Gastroesophageal sphincter (tissue), 4 donors: ENCODE measurements at regions not wholly inside any gene's neighbourhood (a gene's known extent, or its start where the extent isn't known, plus 50 kb on each side); places are given as distances from the start of the nearest gene placed in this dataset.

ENCODE experiments used
- ATAC-seq: fragments of 150-250 bp; one replicate; pipeline ENCODE4 v1.9.1; 2016; ENCODE audit warnings: mild to moderate bottlenecking, moderate library complexity
- H3K27ac ChIP-seq, 4 donors: fragments of 200-600 bp; sonication (generic) in 3 of 4; 1 replicate in 3 of 4; 2 replicates in 1 of 4; pipeline ENCODE4 v1.5.1; 2016 to 2019
- H3K27me3 ChIP-seq: fragments of 200-600 bp; sonication (generic); one replicate; pipeline ENCODE4 v1.5.1; 2019
- H3K36me3 ChIP-seq, 2 donors: fragments of 200-600 bp; sonication (generic); one replicate each; pipeline ENCODE4 v1.5.1; 2019; ENCODE audit warnings: control low read depth in 1 of 2
- H3K4me1 ChIP-seq, 3 donors: fragments of 200-600 bp; sonication (generic); 1 replicate in 2 of 3; 2 replicates in 1 of 3; pipeline ENCODE4 v1.5.1; 2016 to 2019; ENCODE audit warnings: control low read depth in 2 of 3
- H3K4me3 ChIP-seq, 2 donors: fragments of 200-600 bp; sonication (generic); one replicate each; pipeline ENCODE4 v1.5.1; 2019; ENCODE audit warnings: mild to moderate bottlenecking in 1 of 2, moderate library complexity in 1 of 2
- H3K9me3 ChIP-seq, 3 donors: fragments of 200-600 bp; sonication (generic); one replicate each; pipeline ENCODE4 v1.5.1; 2017 to 2019; ENCODE audit warnings: control low read depth in 2 of 3
- EP300 ChIP-seq: sonication (generic); formaldehyde crosslinking; IDR thresholded peaks from one replicate; pipeline ENCODE4 v1.6.1; 2017; ENCODE audit warnings: antibody characterized with exemption, mild to moderate bottlenecking
- POLR2A ChIP-seq, 2 donors: fragments of 450-650 bp; IDR thresholded peaks; one replicate each; pipeline ENCODE4 v1.6.1; 2017; ENCODE audit warnings: antibody characterized with exemption in 2 of 2, mild to moderate bottlenecking in 2 of 2, moderate library complexity in 1 of 2
- POLR2AphosphoS5 ChIP-seq: sonication (generic); formaldehyde crosslinking; IDR thresholded peaks from one replicate; pipeline ENCODE4 v1.6.1; 2017; ENCODE audit warnings: antibody characterized with exemption
- WGBS, 2 donors: methylation state at CpG; one replicate each; pipeline ENCODE4 v1.1.5; 2018; ENCODE audit warnings: low coverage in 1 of 2; 5-methylcytosine and 5-hydroxymethylcytosine counted together
- TF ChIP-seq, protein P1 (sequence below), 4 experiments: fragments of 200-600 bp in 2 of 4; fragments of 450-650 bp in 2 of 4; sonication (generic) in 1 of 4; IDR thresholded peaks; one replicate each; pipeline ENCODE4 v1.5.1; 2017 to 2019; ENCODE audit warnings: antibody characterized with exemption in 4 of 4, mild to moderate bottlenecking in 2 of 4, moderate library complexity in 2 of 4

- no peaks in the 10 kb centered on the region for H3K4me1 ChIP-seq
- no peak overlapping the region for H3K4me3 ChIP-seq
- no peak overlapping the region for H3K27ac ChIP-seq
- H3K9me3 ChIP-seq, result no peaks in the 10 kb centered on the region
- WGBS, 2 donors, result 46 to 49% methylated on average over 2 of the region's 2 CpGs
- ATAC-seq, result no peak
- no peaks in the 10 kb centered on the region for H3K27me3 ChIP-seq
- no peak for TF ChIP-seq POLR2A (IDR thresholded peaks at IDR 0.05)
- TF ChIP-seq, protein P1, sequence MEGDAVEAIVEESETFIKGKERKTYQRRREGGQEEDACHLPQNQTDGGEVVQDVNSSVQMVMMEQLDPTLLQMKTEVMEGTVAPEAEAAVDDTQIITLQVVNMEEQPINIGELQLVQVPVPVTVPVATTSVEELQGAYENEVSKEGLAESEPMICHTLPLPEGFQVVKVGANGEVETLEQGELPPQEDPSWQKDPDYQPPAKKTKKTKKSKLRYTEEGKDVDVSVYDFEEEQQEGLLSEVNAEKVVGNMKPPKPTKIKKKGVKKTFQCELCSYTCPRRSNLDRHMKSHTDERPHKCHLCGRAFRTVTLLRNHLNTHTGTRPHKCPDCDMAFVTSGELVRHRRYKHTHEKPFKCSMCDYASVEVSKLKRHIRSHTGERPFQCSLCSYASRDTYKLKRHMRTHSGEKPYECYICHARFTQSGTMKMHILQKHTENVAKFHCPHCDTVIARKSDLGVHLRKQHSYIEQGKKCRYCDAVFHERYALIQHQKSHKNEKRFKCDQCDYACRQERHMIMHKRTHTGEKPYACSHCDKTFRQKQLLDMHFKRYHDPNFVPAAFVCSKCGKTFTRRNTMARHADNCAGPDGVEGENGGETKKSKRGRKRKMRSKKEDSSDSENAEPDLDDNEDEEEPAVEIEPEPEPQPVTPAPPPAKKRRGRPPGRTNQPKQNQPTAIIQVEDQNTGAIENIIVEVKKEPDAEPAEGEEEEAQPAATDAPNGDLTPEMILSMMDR (IDR thresholded peaks at IDR 0.05), result no peak
- no peak for TF ChIP-seq POLR2AphosphoS5
- TF ChIP-seq EP300, result no peak
- H3K36me3 ChIP-seq, result no peaks in the 10 kb centered on the region
Observed at GRCh38 chr5:88450239-88450638, 181.6 kb upstream of the TMEM161B start.

DNA sequence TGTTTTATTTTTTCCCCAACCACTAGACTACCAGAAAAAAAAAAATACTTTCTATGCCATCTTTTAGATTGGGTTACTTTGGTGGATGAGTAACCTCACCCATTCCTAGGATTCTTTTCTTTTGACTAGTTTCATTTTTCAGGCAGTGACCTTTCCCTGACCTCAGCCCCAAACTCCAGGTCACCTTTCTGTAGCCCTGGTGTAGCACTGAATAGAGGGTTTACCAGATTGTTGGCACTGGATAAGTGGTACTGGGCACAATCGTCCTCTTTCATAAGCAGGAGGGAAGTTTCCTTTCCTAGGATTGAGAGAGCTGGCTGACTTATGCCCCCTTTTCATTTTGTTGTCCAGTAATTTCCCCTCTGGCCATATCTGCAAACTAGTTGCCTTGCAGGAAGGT, 169.4 kb upstream of the TMEM161B start:
- no peak overlapping the region for H3K4me3 ChIP-seq
- H3K36me3 ChIP-seq, result no peaks in the 10 kb centered on the region
- H3K27ac ChIP-seq, result no peak overlapping the region
- peaks cover 0 to 10% (median 0%) of the 10 kb centered on the region in 3 donors for H3K9me3 ChIP-seq
- TF ChIP-seq, protein P1 (IDR thresholded peaks at IDR 0.05), result no peak
- TF ChIP-seq EP300, result no peak
- no peak for TF ChIP-seq POLR2A (IDR thresholded peaks at IDR 0.05)
- TF ChIP-seq POLR2AphosphoS5, result no peak
- 88% methylated on average over 1 of the region's 1 CpG; no CpG with 5 or more reads in 1 of the 2 donors for WGBS, 2 donors
- ATAC-seq, result no peak
- H3K4me1 ChIP-seq, result no peaks in the 10 kb centered on the region
- no peaks in the 10 kb centered on the region for H3K27me3 ChIP-seq

DNA sequence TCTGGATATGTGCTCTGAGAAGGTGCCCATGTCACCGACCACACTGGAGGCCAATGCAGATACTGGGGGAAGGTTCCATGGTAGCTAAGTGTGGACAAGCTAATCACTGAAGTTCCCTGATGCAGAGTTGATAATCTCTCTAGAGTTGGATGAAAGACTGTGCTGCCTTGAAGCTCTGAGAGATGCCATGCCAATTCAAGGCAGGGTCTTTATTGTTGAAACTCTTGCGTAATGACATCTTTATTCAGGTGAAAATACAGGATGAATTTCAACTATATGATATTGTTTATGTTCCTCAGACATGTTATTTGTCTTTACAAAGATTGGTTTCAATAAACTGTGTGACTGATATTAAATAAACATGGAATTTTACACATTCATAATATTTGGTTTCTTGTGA, 167.6 kb upstream of the TMEM161B start:
- TF ChIP-seq, protein P1 (IDR thresholded peaks at IDR 0.05), result no peak
- TF ChIP-seq POLR2AphosphoS5, result no peak
- no peak for TF ChIP-seq POLR2A (IDR thresholded peaks at IDR 0.05)
- no peak for TF ChIP-seq EP300
- no peak for ATAC-seq
- no peaks in the 10 kb centered on the region for H3K36me3 ChIP-seq
- no peaks in the 10 kb centered on the region for H3K27me3 ChIP-seq
- no peaks in the 10 kb centered on the region for H3K4me1 ChIP-seq
- peaks cover 0 to 10% (median 0%) of the 10 kb centered on the region in 3 donors for H3K9me3 ChIP-seq
- no peak overlapping the region for H3K4me3 ChIP-seq
- H3K27ac ChIP-seq, result no peak overlapping the region
- 85 to 93% methylated on average over 2 of the region's 2 CpGs for WGBS, 2 donors

DNA sequence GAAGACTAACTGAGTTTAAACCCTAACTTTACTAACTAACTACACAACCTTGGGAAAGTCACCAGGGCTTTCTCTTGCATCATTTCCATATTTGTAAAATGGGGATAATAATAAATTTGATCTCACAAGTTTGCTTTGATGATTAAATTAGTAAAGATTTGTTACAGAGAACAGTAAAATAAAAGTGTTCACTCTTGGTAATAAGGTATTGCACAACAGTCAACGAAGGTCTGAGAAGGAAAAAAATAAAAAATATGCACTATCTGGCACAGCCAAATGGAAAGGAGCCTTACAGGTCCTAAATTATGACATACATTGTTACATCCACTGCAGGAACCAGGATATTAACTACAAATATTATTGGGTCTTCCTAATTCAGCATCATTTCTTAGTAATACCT, 160.0 kb upstream of the TMEM161B start:
- 67 to 83% methylated on average over 1 of the region's 1 CpG for whole genome bisulfite sequencing, 2 donors

GRCh38 chr5:88426441-88426840, 157.8 kb upstream of the TMEM161B start:
- no peak overlapping the region for H3K27ac ChIP-seq

More for the DNA sequence above, 160.0 kb upstream of the TMEM161B start:
- no peak for TF ChIP-seq EP300
- no peak for TF ChIP-seq POLR2A (IDR thresholded peaks at IDR 0.05)
- Histone ChIP-seq H3K9me3 (no peaks in the 10 kb centered on the region), H3K36me3 (peaks cover 0 to 7% of the 10 kb centered on the region in 2 donors), H3K27me3 (no peaks in the 10 kb centered on the region), H3K27ac (no peak overlapping the region), H3K4me3 (no peak overlapping the region), H3K4me1 (no peaks in the 10 kb centered on the region)
- ATAC-seq, result no peak

More at GRCh38 chr5:88426441-88426840, 157.8 kb upstream of the TMEM161B start:
- ATAC-seq, result no peak
- Histone ChIP-seq H3K36me3 (peaks cover 0 to 7% of the 10 kb centered on the region in 2 donors), H3K4me3 (no peak overlapping the region), H3K9me3 (no peaks in the 10 kb centered on the region), H3K27me3 (no peaks in the 10 kb centered on the region), H3K4me1 (no peaks in the 10 kb centered on the region)
- TF ChIP-seq, protein P1 (IDR thresholded peaks at IDR 0.05), result no peak
- TF ChIP-seq EP300, result no peak
- TF ChIP-seq POLR2A (IDR thresholded peaks at IDR 0.05), result no peak
- no peak for TF ChIP-seq POLR2AphosphoS5
